Ishikawa (cell line): ENCODE measurements at regions not wholly inside any gene's neighbourhood (a gene's known extent, or its start where the extent isn't known, plus 50 kb on each side); places are given as distances from the start of the nearest gene placed in this dataset.

Experiments
- CEBPB ChIP-seq: IDR thresholded peaks from 2 replicates; pipeline ENCODE4 v1.6.1; 2012
- CREB1 ChIP-seq: IDR thresholded peaks from 2 replicates; pipeline ENCODE4 v1.6.1; 2012; ENCODE audit warnings: low read depth
- EGR1 ChIP-seq: IDR thresholded peaks from 2 replicates; pipeline ENCODE4 v1.6.1; 2012
- EP300 ChIP-seq: IDR thresholded peaks from 2 replicates; pipeline ENCODE4 v1.6.1; 2012; ENCODE audit warnings: borderline replicate concordance
- FOXM1 ChIP-seq: IDR thresholded peaks from 2 replicates; pipeline ENCODE4 v1.6.1; 2012; ENCODE audit warnings: low read depth, borderline replicate concordance
- NFIC ChIP-seq: IDR thresholded peaks from 2 replicates; pipeline ENCODE4 v1.6.1; 2012
- RAD21 ChIP-seq: IDR thresholded peaks from 2 replicates; pipeline ENCODE4 v1.6.1; 2012; ENCODE audit warnings: low read depth
- TAF1 ChIP-seq: IDR thresholded peaks from 2 replicates; pipeline ENCODE4 v1.6.1; 2012; ENCODE audit warnings: low read depth, mild to moderate bottlenecking
- TCF12 ChIP-seq: IDR thresholded peaks from 2 replicates; pipeline ENCODE4 v1.6.1; 2012; ENCODE audit warnings: low read depth
- TEAD4 ChIP-seq: IDR thresholded peaks from 2 replicates; pipeline ENCODE4 v1.6.1; 2012
- YY1 ChIP-seq: IDR thresholded peaks from 2 replicates; pipeline ENCODE4 v1.6.1; 2012; ENCODE audit warnings: low read depth
- TF ChIP-seq, protein P1 (sequence below): IDR thresholded peaks from 2 replicates; pipeline ENCODE4 v1.6.1; 2012; ENCODE audit warnings: low read depth, mild to moderate bottlenecking
- TF ChIP-seq, protein P2 (sequence below): IDR thresholded peaks from 2 replicates; pipeline ENCODE4 v1.6.1; 2012

DNA sequence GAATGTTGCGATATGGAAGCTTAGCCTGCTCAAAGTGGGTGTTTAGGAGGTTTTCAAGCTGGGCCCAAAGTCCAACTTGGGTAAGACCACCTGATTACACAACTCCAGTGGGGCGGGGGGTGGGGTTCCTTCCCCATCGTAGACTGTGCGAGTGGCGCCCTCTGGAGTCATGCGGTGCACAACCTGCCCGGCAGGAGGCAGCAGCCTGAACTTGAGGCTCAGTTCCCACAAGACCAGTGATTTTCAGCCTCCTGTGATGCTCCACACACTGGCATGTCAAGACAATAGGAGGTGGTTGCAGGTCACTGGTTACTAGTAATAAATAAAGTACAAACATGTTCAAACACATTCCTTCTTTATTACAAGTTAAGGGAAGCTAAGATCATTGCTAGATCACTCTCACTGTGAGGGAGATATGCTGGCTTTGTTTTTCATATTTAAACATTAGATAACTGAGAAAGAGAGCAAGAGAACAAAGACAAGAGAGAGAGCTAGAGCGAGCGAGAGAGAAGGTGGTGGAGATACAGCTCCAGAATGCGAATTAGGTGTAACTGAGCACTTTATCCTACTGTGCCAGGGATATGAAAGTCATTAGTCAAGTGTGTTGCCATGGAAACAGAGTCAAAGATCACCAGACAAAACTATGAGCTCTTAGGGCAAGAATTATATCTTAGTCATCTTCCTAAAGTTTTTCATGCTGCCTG lies 97.4 kb upstream of the BMPER start:
- TF ChIP-seq, protein P1, sequence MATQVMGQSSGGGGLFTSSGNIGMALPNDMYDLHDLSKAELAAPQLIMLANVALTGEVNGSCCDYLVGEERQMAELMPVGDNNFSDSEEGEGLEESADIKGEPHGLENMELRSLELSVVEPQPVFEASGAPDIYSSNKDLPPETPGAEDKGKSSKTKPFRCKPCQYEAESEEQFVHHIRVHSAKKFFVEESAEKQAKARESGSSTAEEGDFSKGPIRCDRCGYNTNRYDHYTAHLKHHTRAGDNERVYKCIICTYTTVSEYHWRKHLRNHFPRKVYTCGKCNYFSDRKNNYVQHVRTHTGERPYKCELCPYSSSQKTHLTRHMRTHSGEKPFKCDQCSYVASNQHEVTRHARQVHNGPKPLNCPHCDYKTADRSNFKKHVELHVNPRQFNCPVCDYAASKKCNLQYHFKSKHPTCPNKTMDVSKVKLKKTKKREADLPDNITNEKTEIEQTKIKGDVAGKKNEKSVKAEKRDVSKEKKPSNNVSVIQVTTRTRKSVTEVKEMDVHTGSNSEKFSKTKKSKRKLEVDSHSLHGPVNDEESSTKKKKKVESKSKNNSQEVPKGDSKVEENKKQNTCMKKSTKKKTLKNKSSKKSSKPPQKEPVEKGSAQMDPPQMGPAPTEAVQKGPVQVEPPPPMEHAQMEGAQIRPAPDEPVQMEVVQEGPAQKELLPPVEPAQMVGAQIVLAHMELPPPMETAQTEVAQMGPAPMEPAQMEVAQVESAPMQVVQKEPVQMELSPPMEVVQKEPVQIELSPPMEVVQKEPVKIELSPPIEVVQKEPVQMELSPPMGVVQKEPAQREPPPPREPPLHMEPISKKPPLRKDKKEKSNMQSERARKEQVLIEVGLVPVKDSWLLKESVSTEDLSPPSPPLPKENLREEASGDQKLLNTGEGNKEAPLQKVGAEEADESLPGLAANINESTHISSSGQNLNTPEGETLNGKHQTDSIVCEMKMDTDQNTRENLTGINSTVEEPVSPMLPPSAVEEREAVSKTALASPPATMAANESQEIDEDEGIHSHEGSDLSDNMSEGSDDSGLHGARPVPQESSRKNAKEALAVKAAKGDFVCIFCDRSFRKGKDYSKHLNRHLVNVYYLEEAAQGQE, result no peak
- TF ChIP-seq FOXM1 (no peak), TEAD4 (peak; percentile 6; the same call in 1 of the 2 replicates), YY1 (no peak), CEBPB (peak; percentile 46), EP300 (no peak), RAD21 (peak; percentile 59), NFIC (no peak), TAF1 (no peak), TCF12 (no peak), CREB1 (no peak), EGR1 (no peak)
- TF ChIP-seq, protein P2, sequence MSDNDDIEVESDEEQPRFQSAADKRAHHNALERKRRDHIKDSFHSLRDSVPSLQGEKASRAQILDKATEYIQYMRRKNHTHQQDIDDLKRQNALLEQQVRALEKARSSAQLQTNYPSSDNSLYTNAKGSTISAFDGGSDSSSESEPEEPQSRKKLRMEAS, result no peak
